ENCODE measurements at regions not wholly inside any gene's neighbourhood (a gene's known extent, or its start where the extent isn't known, plus 50 kb on each side); places are given as distances from the start of the nearest gene placed in this dataset.

GRCh38 chr21:35945089-35945671 is 115.1 kb downstream of the SETD4 start:
- Histone ChIP-seq H3K27ac (no peak overlapping the region), H3K4me3 (no peak overlapping the region), H3K27me3 (no peaks in the 10 kb centered on the region), H3K9me3 (no peaks in the 10 kb centered on the region), H3K36me3 (no peaks in the 10 kb centered on the region), H3K4me1 (peaks cover 0 to 1% (median 0%) of the 10 kb centered on the region in 12 donors)
- intact Hi-C loops (cut with DNase I) = loop anchor here in 5 of 10 donors (10.0 kb wide), 6 partner anchors 80 to 1200 kb away; partner anchors contain the start of gene RUNX1 (in 1 of the 5)
- ATAC-seq = no peak
- 69 to 79% (median 78%) methylated on average over 6 of the region's 6 CpGs for WGBS, 4 donors
- no peak for DNase-seq
- TF ChIP-seq POLR2A (IDR thresholded peaks at IDR 0.05) (no peak), CTCF (IDR thresholded peaks at IDR 0.05) (no peak)

- WGBS, 4 donors = 67 to 90% (median 77%) methylated on average over 3 of the region's 3 CpGs
- intact Hi-C loops (cut with DNase I) = loop anchor here in 8 of 10 donors (5.0 to 10.0 kb wide), 12 partner anchors 66 to 1256 kb away; partner anchors contain the start of gene RUNX1 (in 1 of the 8)
Measured at GRCh38 chr21:35943752-35944151, 116.6 kb downstream of the SETD4 start.

GRCh38 chr21:35942211-35943144 is 117.8 kb downstream of the SETD4 start:
- H3K9me3 ChIP-seq = no peaks in the 10 kb centered on the region
- H3K4me1 ChIP-seq = peaks cover 0 to 12% (median 1%) of the 10 kb centered on the region in 12 donors
- no peak overlapping the region for H3K4me3 ChIP-seq
- H3K27ac ChIP-seq = no peak overlapping the region
- no peaks in the 10 kb centered on the region for H3K27me3 ChIP-seq
- H3K36me3 ChIP-seq = no peaks in the 10 kb centered on the region
- intact Hi-C loops (cut with DNase I) = loop anchor here in 8 of 10 donors (5.0 to 10.0 kb wide), 12 partner anchors 65 to 1255 kb away; partner anchors contain the start of gene RUNX1 (in 1 of the 8)
- DNase-seq (no peak), ATAC-seq (no peak)
- TF ChIP-seq POLR2A (IDR thresholded peaks at IDR 0.05) = no peak
- WGBS, 4 donors = 82 to 89% (median 85%) methylated on average over 8 of the region's 8 CpGs

More at GRCh38 chr21:35943752-35944151, 116.6 kb downstream of the SETD4 start:
- H3K27ac ChIP-seq = no peak overlapping the region
- DNase-seq = no peak
- H3K4me1 ChIP-seq = peaks cover 0 to 9% (median 1%) of the 10 kb centered on the region in 12 donors
- no peaks in the 10 kb centered on the region for H3K27me3 ChIP-seq
- H3K36me3 ChIP-seq = no peaks in the 10 kb centered on the region
- no peak for ATAC-seq
- no peak overlapping the region for H3K4me3 ChIP-seq
- TF ChIP-seq POLR2A (IDR thresholded peaks at IDR 0.05) (no peak), CTCF (IDR thresholded peaks at IDR 0.05) (no peak)
- H3K9me3 ChIP-seq = no peaks in the 10 kb centered on the region

GRCh38 chr21:35940074-35940927 is 120.0 kb downstream of the SETD4 start:
- DNase-seq = peak in 4 of 5 donors; percentile 29 to 48 (median 43)
- Histone ChIP-seq H3K4me1 (peaks cover 0 to 12% (median 1%) of the 10 kb centered on the region in 12 donors), H3K27ac (peak overlapping the region in 1 of 12 donors; percentile 5), H3K36me3 (no peaks in the 10 kb centered on the region), H3K9me3 (no peaks in the 10 kb centered on the region), H3K27me3 (no peaks in the 10 kb centered on the region), H3K4me3 (peak overlapping the region in 1 of 12 donors; percentile 22)
- TF ChIP-seq CTCF (IDR thresholded peaks at IDR 0.05) (peak; percentile 50 to 78 (median 64)), POLR2A (IDR thresholded peaks at IDR 0.05) (no peak)
- ATAC-seq = peak; percentile 82 to 99 (median 96)
- intact Hi-C loops (cut with DNase I) = loop anchor here (1.0 to 10.0 kb wide), 16 partner anchors 63 to 1253 kb away; partner anchors contain the start of gene RUNX1 (in 1 of the 10)
- 22 to 31% (median 24%) methylated on average over 11 of the region's 11 CpGs for WGBS, 4 donors

Measured in heart left ventricle (tissue), 16 donors.